Right atrium auricular region (tissue), 2 donors: ENCODE measurements at regions not wholly inside any gene's neighbourhood (a gene's known extent, or its start where the extent isn't known, plus 50 kb on each side); places are given as distances from the start of the nearest gene placed in this dataset.

Source experiments
- DNase-seq: peaks from one replicate; pipeline ENCODE4 v3.0.0-alpha.2; 2019; ENCODE audit warnings: low spot score
- H3K27ac ChIP-seq, 2 donors: fragments of 200-600 bp; sonication (generic); 1 replicate in 1 of 2; 2 replicates in 1 of 2; pipeline ENCODE4 v1.5.1; 2016 to 2019
- H3K27me3 ChIP-seq, 2 donors: fragments of 200-600 bp; sonication (generic); one replicate each; pipeline versions ENCODE4 v1.5.1 to v1.6.0; 2017 to 2019
- H3K36me3 ChIP-seq: fragments of 200-600 bp; sonication (generic); one replicate; pipeline ENCODE4 v1.5.1; 2016
- H3K4me1 ChIP-seq, 2 donors: fragments of 200-600 bp; sonication (generic); one replicate each; pipeline versions ENCODE4 v1.5.1 to v1.6.0; 2017 to 2019
- H3K4me3 ChIP-seq, 2 donors: fragments of 200-600 bp; sonication (generic); 1 replicate in 1 of 2; 2 replicates in 1 of 2; pipeline ENCODE4 v1.5.1; 2017 to 2019; ENCODE audit warnings: mild to moderate bottlenecking in 1 of 2, moderate library complexity in 1 of 2
- H3K9me3 ChIP-seq, 2 donors: fragments of 200-600 bp; sonication (generic); one replicate each; pipeline ENCODE4 v1.5.1; 2019
- CTCF ChIP-seq, 2 donors: fragments of 200-600 bp; sonication (generic); IDR thresholded peaks; one replicate each; pipeline ENCODE4 v1.5.1; 2019; ENCODE audit warnings: antibody characterized with exemption in 2 of 2

- Histone ChIP-seq H3K27ac (no peak overlapping the region), H3K4me3 (no peak overlapping the region), H3K36me3 (no peaks in the 10 kb centered on the region), H3K9me3 (no peaks in the 10 kb centered on the region), H3K27me3 (no peaks in the 10 kb centered on the region), H3K4me1 (peaks cover 0 to 13% of the 10 kb centered on the region in 2 donors)
- TF ChIP-seq CTCF (IDR thresholded peaks at IDR 0.05): no peak
- no peak for DNase-seq
These were observed 73.5 kb upstream of the EEPD1 start for GRCh38 chr7:36079446-36080025.

GRCh38 chr7:36080843-36081242, 72.2 kb upstream of the EEPD1 start:
- no peak for TF ChIP-seq CTCF (IDR thresholded peaks at IDR 0.05)
- no peaks in the 10 kb centered on the region for H3K27me3 ChIP-seq
- no peak overlapping the region for H3K4me3 ChIP-seq
- no peak overlapping the region for H3K27ac ChIP-seq
- no peaks in the 10 kb centered on the region for H3K9me3 ChIP-seq
- H3K36me3 ChIP-seq: no peaks in the 10 kb centered on the region
- H3K4me1 ChIP-seq: peaks cover 0 to 9% of the 10 kb centered on the region in 2 donors
- DNase-seq: no peak

GRCh38 chr7:36082216-36082615, 70.8 kb upstream of the EEPD1 start:
- Histone ChIP-seq H3K27me3 (no peaks in the 10 kb centered on the region), H3K4me1 (no peaks in the 10 kb centered on the region), H3K9me3 (no peaks in the 10 kb centered on the region), H3K27ac (no peak overlapping the region), H3K36me3 (no peaks in the 10 kb centered on the region), H3K4me3 (no peak overlapping the region)
- DNase-seq: no peak
- no peak for TF ChIP-seq CTCF (IDR thresholded peaks at IDR 0.05)

- H3K9me3 ChIP-seq: no peaks in the 10 kb centered on the region
- DNase-seq: no peak
- TF ChIP-seq CTCF (IDR thresholded peaks at IDR 0.05): no peak
These were observed 70.1 kb upstream of the EEPD1 start for GRCh38 chr7:36082910-36083309.

GRCh38 chr7:36083626-36084380, 69.3 kb upstream of the EEPD1 start:
- DNase-seq: no peak
- TF ChIP-seq CTCF (IDR thresholded peaks at IDR 0.05): no peak

More at GRCh38 chr7:36082910-36083309, 70.1 kb upstream of the EEPD1 start:
- no peaks in the 10 kb centered on the region for H3K27me3 ChIP-seq
- no peak overlapping the region for H3K27ac ChIP-seq
- no peaks in the 10 kb centered on the region for H3K4me1 ChIP-seq
- no peaks in the 10 kb centered on the region for H3K36me3 ChIP-seq
- H3K4me3 ChIP-seq: no peak overlapping the region

More at GRCh38 chr7:36083626-36084380, 69.3 kb upstream of the EEPD1 start:
- Histone ChIP-seq H3K9me3 (no peaks in the 10 kb centered on the region), H3K27me3 (no peaks in the 10 kb centered on the region), H3K4me1 (no peaks in the 10 kb centered on the region), H3K27ac (no peak overlapping the region), H3K4me3 (no peak overlapping the region), H3K36me3 (no peaks in the 10 kb centered on the region)
